Spleen (tissue), 11 donors: ENCODE measurements at regions not wholly inside any gene's neighbourhood (a gene's known extent, or its start where the extent isn't known, plus 50 kb on each side); places are given as distances from the start of the nearest gene placed in this dataset.

ENCODE experiments used
- DNase-seq: peaks from one replicate; pipeline ENCODE4 v3.0.0-alpha.2; 2020
- H3K27ac ChIP-seq, 8 donors: fragments of 200-600 bp; sonication (generic) in 7 of 8; 1 replicate in 4 of 8; 2 replicates in 4 of 8; pipeline versions ENCODE4 v1.5.0 to v1.8.0; 2016 to 2021; ENCODE audit warnings: inconsistent platforms in 4 of 8, mild to moderate bottlenecking in 4 of 8, moderate library complexity in 1 of 8
- H3K27me3 ChIP-seq, 7 donors: fragments of 200-600 bp; sonication (generic) in 6 of 7; replicated peaks in 1 of 7; 1 replicate in 4 of 7; 2 replicates in 3 of 7; pipeline versions ENCODE4 v1.5.0 to v1.8.0; 2016 to 2021; ENCODE audit warnings: inconsistent platforms in 3 of 7, mild to moderate bottlenecking in 1 of 7
- H3K36me3 ChIP-seq, 6 donors: fragments of 200-600 bp; sonication (generic) in 5 of 6; 1 replicate in 4 of 6; 2 replicates in 2 of 6; pipeline versions ENCODE4 v1.5.0 to v1.8.0; 2016 to 2021; ENCODE audit warnings: inconsistent platforms in 2 of 6
- H3K4me1 ChIP-seq, 6 donors: fragments of 200-600 bp; sonication (generic) in 5 of 6; 1 replicate in 3 of 6; 2 replicates in 3 of 6; pipeline versions ENCODE4 v1.5.0 to v1.8.0; 2016 to 2021; ENCODE audit warnings: inconsistent platforms in 3 of 6
- H3K4me3 ChIP-seq, 8 donors: fragments of 200-600 bp; sonication (generic) in 7 of 8; 1 replicate in 4 of 8; 2 replicates in 4 of 8; pipeline versions ENCODE4 v1.5.0 to v1.8.0; 2016 to 2021; ENCODE audit warnings: inconsistent platforms in 4 of 8, mild to moderate bottlenecking in 4 of 8, moderate library complexity in 2 of 8
- H3K9me3 ChIP-seq, 8 donors: fragments of 200-600 bp; sonication (generic) in 7 of 8; 1 replicate in 4 of 8; 2 replicates in 4 of 8; pipeline versions ENCODE4 v1.5.0 to v1.8.0; 2016 to 2021; ENCODE audit warnings: inconsistent platforms in 4 of 8
- POLR2A ChIP-seq, 3 donors: fragments of 450-650 bp; IDR thresholded peaks; one replicate each; pipeline ENCODE4 v1.5.1; 2017; ENCODE audit warnings: antibody characterized with exemption in 3 of 3, mild to moderate bottlenecking in 1 of 3
- POLR2AphosphoS5 ChIP-seq, 3 donors: sonication (generic); formaldehyde crosslinking; IDR thresholded peaks; one replicate each; pipeline ENCODE4 v1.5.1; 2017; ENCODE audit warnings: antibody characterized with exemption in 3 of 3
- WGBS, 5 donors: extraction: QIAGEN DNeasy Blood & Tissue Kit in 3 of 5; methylation state at CpG; one replicate each; pipeline versions ENCODE4 v1.1.5 to v1.1.7; 2013 to 2018; 5-methylcytosine and 5-hydroxymethylcytosine counted together
- intact Hi-C: fragments of 100-400 bp; cut with DNase I; formaldehyde crosslinking; loops from one replicate; pipeline ENCODE4 v1.15.0; 2023; ENCODE audit warnings: low total_unique reads
- TF ChIP-seq, protein P1 (sequence below), 11 experiments: fragments of 200-600 bp in 7 of 11; fragments of 450-650 bp in 4 of 11; sonication (generic) in 4 of 11; IDR thresholded peaks in 8 of 11; conservative IDR thresholded peaks in 3 of 11; 1 replicate in 7 of 11; 2 replicates in 4 of 11; pipeline versions ENCODE4 v1.4.0 to v1.8.0; 2016 to 2021; ENCODE audit warnings: antibody characterized with exemption in 11 of 11, inconsistent platforms in 4 of 11, mild to moderate bottlenecking in 1 of 11
- donor health status: healthy with polysubstance abuse.
- donor health status: DM: no; HTN: no; CAD: no; lungs with moderate emphysema.
- donor health status: DM: no; HTN: no; CAD: no.
- donor health status: Bipolar disorder and iron deficiency.
- donor health status: healthy.
- donor health status: DM: no; HTN: no; CAD: no.
- donor health status: DM: yes; HTN: yes; CAD: no.

DNA sequence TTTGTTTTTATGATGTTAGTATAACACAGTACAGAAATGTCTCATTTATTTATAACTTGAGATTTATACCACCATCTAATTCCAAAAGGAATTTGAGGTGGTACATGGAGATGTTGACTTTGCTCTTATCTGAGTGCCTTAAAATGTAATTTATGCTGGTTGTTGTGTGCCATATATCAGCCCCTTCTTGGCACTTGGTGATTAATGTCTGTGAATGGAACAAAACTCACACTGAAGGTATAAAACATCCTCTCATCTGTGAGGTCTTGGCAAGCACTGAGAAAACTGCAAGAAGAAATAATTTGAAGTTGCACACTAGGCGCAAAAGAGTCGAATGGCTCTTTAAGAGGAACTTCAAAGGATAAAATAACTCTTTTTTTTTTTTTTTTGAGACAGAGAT, 240.4 kb downstream of the B3GLCT start:
- DNase-seq = no peak
- no peak overlapping the region for H3K27ac ChIP-seq
- no peaks in the 10 kb centered on the region for H3K36me3 ChIP-seq
- whole genome bisulfite sequencing, 5 donors = 88 to 98% (median 92%) methylated on average over 2 of the region's 2 CpGs
- intact Hi-C loops = no loop called here
- H3K4me3 ChIP-seq = no peak overlapping the region
- no peaks in the 10 kb centered on the region for H3K9me3 ChIP-seq
- TF ChIP-seq POLR2AphosphoS5 (IDR thresholded peaks at IDR 0.05) (no peak), POLR2A (IDR thresholded peaks at IDR 0.05) (no peak)
- TF ChIP-seq, protein P1, sequence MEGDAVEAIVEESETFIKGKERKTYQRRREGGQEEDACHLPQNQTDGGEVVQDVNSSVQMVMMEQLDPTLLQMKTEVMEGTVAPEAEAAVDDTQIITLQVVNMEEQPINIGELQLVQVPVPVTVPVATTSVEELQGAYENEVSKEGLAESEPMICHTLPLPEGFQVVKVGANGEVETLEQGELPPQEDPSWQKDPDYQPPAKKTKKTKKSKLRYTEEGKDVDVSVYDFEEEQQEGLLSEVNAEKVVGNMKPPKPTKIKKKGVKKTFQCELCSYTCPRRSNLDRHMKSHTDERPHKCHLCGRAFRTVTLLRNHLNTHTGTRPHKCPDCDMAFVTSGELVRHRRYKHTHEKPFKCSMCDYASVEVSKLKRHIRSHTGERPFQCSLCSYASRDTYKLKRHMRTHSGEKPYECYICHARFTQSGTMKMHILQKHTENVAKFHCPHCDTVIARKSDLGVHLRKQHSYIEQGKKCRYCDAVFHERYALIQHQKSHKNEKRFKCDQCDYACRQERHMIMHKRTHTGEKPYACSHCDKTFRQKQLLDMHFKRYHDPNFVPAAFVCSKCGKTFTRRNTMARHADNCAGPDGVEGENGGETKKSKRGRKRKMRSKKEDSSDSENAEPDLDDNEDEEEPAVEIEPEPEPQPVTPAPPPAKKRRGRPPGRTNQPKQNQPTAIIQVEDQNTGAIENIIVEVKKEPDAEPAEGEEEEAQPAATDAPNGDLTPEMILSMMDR (IDR thresholded peaks at IDR 0.05 in 8 of 11, conservative IDR thresholded peaks at IDR 0.05 in 3 of 11) = no peak
- peaks cover 0 to 13% (median 0%) of the 10 kb centered on the region in 7 donors for H3K27me3 ChIP-seq
- H3K4me1 ChIP-seq = no peaks in the 10 kb centered on the region

DNA sequence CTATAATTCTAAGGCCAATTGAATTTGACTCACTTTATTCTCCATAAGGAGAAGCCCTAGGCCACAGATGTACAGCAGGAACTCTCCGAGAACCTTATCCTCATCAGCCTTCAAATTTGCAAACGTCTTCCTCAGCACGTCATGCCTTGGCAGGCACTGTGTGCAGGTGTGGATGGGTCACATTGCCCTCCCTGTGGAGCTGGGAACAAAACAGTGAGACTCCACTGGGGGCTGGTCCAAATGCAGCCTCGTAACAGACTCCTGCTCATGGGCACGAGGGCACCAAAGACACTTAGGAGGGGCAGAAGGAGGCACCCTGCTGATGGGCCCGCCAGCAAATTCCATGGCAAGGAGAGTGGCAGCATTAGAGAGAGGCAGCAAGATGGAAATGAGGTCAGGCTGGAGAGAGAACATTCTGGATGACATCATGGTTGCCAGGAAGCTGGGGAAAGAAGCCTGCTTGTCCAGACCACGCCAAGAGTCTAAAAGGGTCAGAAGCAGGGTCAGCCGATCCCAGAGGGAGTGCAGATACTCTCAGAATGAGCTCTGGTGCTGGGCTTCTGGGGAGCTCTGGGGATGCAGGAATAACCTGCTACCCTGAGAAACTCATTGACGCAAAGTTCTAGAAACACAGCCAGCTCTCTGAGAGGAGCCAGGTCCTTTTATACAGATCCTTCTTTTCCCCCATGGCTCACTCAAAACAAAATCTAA, 242.2 kb downstream of the B3GLCT start:
- TF ChIP-seq POLR2A (IDR thresholded peaks at IDR 0.05) (no peak), POLR2AphosphoS5 (IDR thresholded peaks at IDR 0.05) (no peak)
- TF ChIP-seq, protein P1 (IDR thresholded peaks at IDR 0.05 in 8 of 11, conservative IDR thresholded peaks at IDR 0.05 in 3 of 11) = no peak
- intact Hi-C loops = no loop called here
- Histone ChIP-seq H3K9me3 (no peaks in the 10 kb centered on the region), H3K4me1 (no peaks in the 10 kb centered on the region), H3K27me3 (peaks cover 0 to 13% (median 0%) of the 10 kb centered on the region in 7 donors), H3K4me3 (no peak overlapping the region), H3K27ac (no peak overlapping the region), H3K36me3 (no peaks in the 10 kb centered on the region)
- DNase-seq = no peak
- 69 to 82% (median 78%) methylated on average over 9 of the region's 9 CpGs for WGBS, 5 donors

DNA sequence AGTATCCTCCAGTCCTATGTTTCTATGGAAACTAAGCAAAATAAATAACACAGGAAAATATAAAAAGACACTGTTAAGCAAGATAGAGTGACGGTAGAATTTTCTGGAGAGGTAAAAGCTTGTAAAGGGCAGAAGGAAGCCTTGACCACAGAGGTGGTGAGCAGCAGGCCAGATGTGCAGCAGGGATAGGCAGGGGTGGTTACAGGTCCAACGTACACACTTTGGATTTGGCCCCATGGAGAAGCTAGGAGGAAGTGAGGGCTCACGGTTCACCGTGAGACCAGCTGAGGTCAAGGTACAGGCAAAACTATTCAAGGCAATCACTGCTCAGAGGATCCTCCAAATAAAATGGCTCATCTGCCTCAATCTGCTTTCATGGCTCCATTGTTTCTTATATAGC, 242.8 kb downstream of the B3GLCT start:
- no peak overlapping the region for H3K4me3 ChIP-seq
- no peaks in the 10 kb centered on the region for H3K4me1 ChIP-seq
- intact Hi-C loops = no loop called here
- WGBS, 5 donors = 21 to 40% (median 31%) methylated on average over 4 of the region's 4 CpGs
- no peak for TF ChIP-seq POLR2A (IDR thresholded peaks at IDR 0.05)
- TF ChIP-seq POLR2AphosphoS5 (IDR thresholded peaks at IDR 0.05) = no peak
- TF ChIP-seq, protein P1 (IDR thresholded peaks at IDR 0.05 in 8 of 11, conservative IDR thresholded peaks at IDR 0.05 in 3 of 11) = no peak
- no peaks in the 10 kb centered on the region for H3K36me3 ChIP-seq
- H3K27me3 ChIP-seq = peaks cover 0 to 13% (median 0%) of the 10 kb centered on the region in 7 donors
- DNase-seq = no peak
- H3K9me3 ChIP-seq = no peaks in the 10 kb centered on the region
- H3K27ac ChIP-seq = no peak overlapping the region

DNA sequence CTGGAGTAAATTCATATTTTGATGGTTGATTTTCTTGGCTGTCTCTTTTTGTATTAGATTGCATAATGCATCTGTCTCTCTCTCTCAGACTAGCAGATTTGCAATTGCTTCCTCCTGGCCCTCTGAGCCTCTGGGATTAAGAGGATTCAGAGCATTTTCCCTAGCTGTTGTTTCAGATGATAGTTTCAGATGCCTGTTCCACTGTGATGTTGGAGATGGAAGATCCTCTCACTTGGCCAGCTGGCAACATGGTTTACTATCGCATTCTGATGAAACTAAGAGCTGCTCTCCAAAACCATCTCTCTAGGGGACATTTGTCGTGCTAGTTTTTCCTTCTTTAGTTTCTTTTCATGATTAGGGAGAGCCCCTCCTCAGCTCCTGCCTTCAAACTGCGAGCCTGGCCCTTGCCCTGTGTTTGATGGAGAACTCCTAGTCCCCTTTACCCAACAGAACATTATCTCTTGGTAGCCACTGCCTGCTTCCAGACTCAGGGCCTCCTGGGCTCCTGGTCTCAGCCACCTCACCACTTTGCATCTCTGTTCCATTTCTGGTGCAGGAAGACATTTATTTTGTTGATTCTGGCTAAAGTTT, 244.6 kb downstream of the B3GLCT start:
- 65 to 82% (median 74%) methylated on average over 3 of the region's 3 CpGs for WGBS, 5 donors
- intact Hi-C loops = no loop called here
- Histone ChIP-seq H3K4me3 (no peak overlapping the region), H3K36me3 (no peaks in the 10 kb centered on the region), H3K27me3 (peaks cover 0 to 13% (median 0%) of the 10 kb centered on the region in 7 donors), H3K4me1 (no peaks in the 10 kb centered on the region), H3K27ac (no peak overlapping the region), H3K9me3 (no peaks in the 10 kb centered on the region)
- no peak for DNase-seq
- TF ChIP-seq, protein P1 (IDR thresholded peaks at IDR 0.05 in 8 of 11, conservative IDR thresholded peaks at IDR 0.05 in 3 of 11) = no peak
- no peak for TF ChIP-seq POLR2A (IDR thresholded peaks at IDR 0.05)
- TF ChIP-seq POLR2AphosphoS5 (IDR thresholded peaks at IDR 0.05) = no peak
